GM19452 (cell line): ENCODE measurements at regions not wholly inside any gene's neighbourhood (a gene's known extent, or its start where the extent isn't known, plus 50 kb on each side); places are given as distances from the start of the nearest gene placed in this dataset.

Experiments used
- ATAC-seq: cut with Tn5 transposase; IDR thresholded peaks from one replicate; pipeline ENCODE4 v1.9.1; 2021; ENCODE audit not compliant: unreplicated experiment

DNA sequence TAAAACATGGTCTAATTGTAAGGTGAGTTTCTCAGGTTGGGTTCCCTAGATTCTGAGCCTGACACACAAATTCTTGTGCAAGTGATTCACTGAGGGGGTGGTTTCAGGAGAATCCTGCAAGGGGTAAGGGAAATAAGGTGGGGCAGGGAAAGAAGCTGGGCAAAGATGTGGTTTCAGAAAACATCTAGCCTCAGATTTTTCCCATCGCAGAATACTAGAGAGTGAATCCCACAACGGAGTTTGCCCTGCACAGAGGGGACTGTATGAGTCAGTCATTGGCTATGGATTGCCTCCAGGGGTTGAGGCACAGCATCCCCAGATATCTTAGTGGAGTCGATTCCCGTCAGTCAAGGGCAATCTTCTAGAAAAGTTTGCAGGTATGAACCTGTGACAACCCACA is 65.2 kb downstream of the PRL start:
- ATAC-seq: no peak

DNA sequence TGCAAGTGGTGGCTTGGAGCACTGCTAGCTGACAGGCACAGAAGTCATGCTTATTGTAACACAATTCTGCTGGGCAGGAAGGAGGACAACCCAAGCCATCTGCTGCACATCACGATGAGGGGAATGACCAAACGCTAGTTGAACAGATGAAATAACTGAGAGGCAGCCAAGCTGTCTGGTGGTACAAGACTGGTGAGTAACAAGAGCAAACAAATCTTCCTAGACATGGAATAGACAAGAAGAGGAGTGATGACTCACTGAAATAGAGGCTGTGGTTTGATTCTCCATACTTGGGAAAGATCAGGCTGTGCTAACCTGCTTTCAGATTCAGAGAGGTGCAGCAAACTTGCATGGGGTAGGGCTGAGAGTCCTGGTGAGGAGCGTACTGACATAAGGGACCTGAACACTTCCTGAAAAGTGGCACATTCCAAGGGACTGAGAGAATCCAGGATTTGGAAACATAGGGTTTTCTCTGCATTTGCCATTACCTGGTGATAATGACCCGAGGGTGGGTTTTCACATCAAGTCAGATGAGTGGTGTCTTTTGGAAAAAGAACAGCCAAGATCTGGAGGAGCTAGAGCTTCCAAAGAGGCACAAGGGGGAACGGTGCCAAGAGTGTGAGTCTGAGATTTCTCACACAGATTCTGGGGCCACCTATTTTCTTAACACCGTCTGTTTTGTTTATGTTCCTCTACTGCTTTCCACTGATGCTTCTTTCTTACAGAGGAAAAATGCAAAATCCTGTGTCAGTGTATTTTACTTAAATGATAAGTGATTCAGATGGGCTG is 60.0 kb downstream of the PRL start:
- ATAC-seq: no peak
